ENCODE measurements at regions not wholly inside any gene's neighbourhood (a gene's known extent, or its start where the extent isn't known, plus 50 kb on each side); places are given as distances from the start of the nearest gene placed in this dataset.

- Histone ChIP-seq H3K4me3 (no peak overlapping the region), H3K4me1 (ENCODE audit: low read depth) (no peaks in the 10 kb centered on the region), H3K36me3 (ENCODE audit: low read depth) (no peaks in the 10 kb centered on the region), H3K9me3 (peaks cover 24% of the 10 kb centered on the region)
- TF ChIP-seq CTCF (IDR thresholded peaks at IDR 0.05), result no peak
- ATAC-seq, result no peak
- DNase-seq, result no peak
- intact Hi-C loops (cut with DNase I, micrococcal nuclease), result no loop called here
Measured at GRCh38 chr14:82180139-82180538, 646.5 kb upstream of the SEL1L start.

GRCh38 chr14:82182646-82183045 lies 649.0 kb upstream of the SEL1L start:
- DNase-seq (no peak), ATAC-seq (no peak)
- Histone ChIP-seq H3K36me3 (ENCODE audit: low read depth) (no peaks in the 10 kb centered on the region), H3K9me3 (peaks cover 27% of the 10 kb centered on the region), H3K4me1 (ENCODE audit: low read depth) (no peaks in the 10 kb centered on the region), H3K4me3 (no peak overlapping the region)
- intact Hi-C loops (cut with DNase I, micrococcal nuclease), result no loop called here
- no peak for TF ChIP-seq CTCF (IDR thresholded peaks at IDR 0.05)

- Histone ChIP-seq H3K4me3 (no peak overlapping the region), H3K4me1 (ENCODE audit: low read depth) (no peaks in the 10 kb centered on the region), H3K9me3 (peaks cover 37% of the 10 kb centered on the region), H3K36me3 (ENCODE audit: low read depth) (no peaks in the 10 kb centered on the region)
- intact Hi-C loops (cut with DNase I, micrococcal nuclease), result no loop called here
- no peak for TF ChIP-seq CTCF (IDR thresholded peaks at IDR 0.05)
- ATAC-seq (no peak), DNase-seq (no peak)
Measured at GRCh38 chr14:82190742-82191141, 657.1 kb upstream of the SEL1L start.

- DNase-seq (no peak), ATAC-seq (no peak)
- Histone ChIP-seq H3K4me1 (ENCODE audit: low read depth) (no peaks in the 10 kb centered on the region), H3K36me3 (ENCODE audit: low read depth) (no peaks in the 10 kb centered on the region), H3K9me3 (peaks cover 49% of the 10 kb centered on the region), H3K4me3 (no peak overlapping the region)
- no peak for TF ChIP-seq CTCF (IDR thresholded peaks at IDR 0.05)
- intact Hi-C loops (cut with DNase I, micrococcal nuclease), result no loop called here
Measured at GRCh38 chr14:82192387-82192786, 658.7 kb upstream of the SEL1L start.

- no peak for TF ChIP-seq CTCF (IDR thresholded peaks at IDR 0.05)
- intact Hi-C loops (cut with DNase I, micrococcal nuclease), result no loop called here
- peaks cover 12% of the 10 kb centered on the region for H3K9me3 ChIP-seq
- H3K36me3 ChIP-seq (ENCODE audit: low read depth), result no peaks in the 10 kb centered on the region
- no peak overlapping the region for H3K4me3 ChIP-seq
- no peaks in the 10 kb centered on the region for H3K4me1 ChIP-seq (ENCODE audit: low read depth)
- ATAC-seq, result no peak
- DNase-seq, result no peak
Measured at GRCh38 chr14:82223276-82223675, 689.6 kb upstream of the SEL1L start.

- DNase-seq (no peak), ATAC-seq (no peak)
- H3K9me3 ChIP-seq, result peaks cover 12% of the 10 kb centered on the region
- no peaks in the 10 kb centered on the region for H3K4me1 ChIP-seq (ENCODE audit: low read depth)
- TF ChIP-seq CTCF (IDR thresholded peaks at IDR 0.05), result no peak
- H3K4me3 ChIP-seq, result no peak overlapping the region
- H3K36me3 ChIP-seq (ENCODE audit: low read depth), result no peaks in the 10 kb centered on the region
- intact Hi-C loops (cut with DNase I, micrococcal nuclease), result no loop called here
Measured at GRCh38 chr14:82224610-82225009, 691.0 kb upstream of the SEL1L start.

Data from mucosa of descending colon (tissue), 3 donors.